ENCODE measurements at regions not wholly inside any gene's neighbourhood (a gene's known extent, or its start where the extent isn't known, plus 50 kb on each side); places are given as distances from the start of the nearest gene placed in this dataset.

GRCh38 chr9:79165020-79165780 lies 406.6 kb upstream of the TLE4 start:
- H3K4me1 ChIP-seq (ENCODE audit: low read length) = peaks cover 5% of the 10 kb centered on the region
- no peaks in the 10 kb centered on the region for H3K79me2 ChIP-seq (ENCODE audit: low read length)
- H3K4me2 ChIP-seq (ENCODE audit: low read length) = no peak overlapping the region
- H2AFZ ChIP-seq (ENCODE audit: low read depth, low read length) = no peak overlapping the region
- no peaks in the 10 kb centered on the region for H3K36me3 ChIP-seq (replicated peaks; ENCODE audit: low read depth, low read length)
- no peaks in the 10 kb centered on the region for H3K9me3 ChIP-seq (ENCODE audit: insufficient read depth, low read length)
- no peak overlapping the region for H3K4me3 ChIP-seq (ENCODE audit: low read length)
- no peaks in the 10 kb centered on the region; the same call in 1 of the 2 replicates for H3K27me3 ChIP-seq (ENCODE audit: low read depth, low read length)
- no peak overlapping the region for H3K27ac ChIP-seq (ENCODE audit: low read length)
- no peak overlapping the region for H3K9ac ChIP-seq (ENCODE audit: low read length)
- no peaks in the 10 kb centered on the region for H4K20me1 ChIP-seq (ENCODE audit: insufficient read depth, low read length)
- TF ChIP-seq CTCF (IDR thresholded peaks at IDR 0.05; ENCODE audit: low read depth, low read length) = no peak
- TF ChIP-seq EZH2phosphoT487 (IDR thresholded peaks at IDR 0.05; ENCODE audit: low read depth) = no peak

- Histone ChIP-seq H3K9me3 (ENCODE audit: insufficient read depth, low read length) (no peaks in the 10 kb centered on the region), H3K4me2 (ENCODE audit: low read length) (no peak overlapping the region), H3K4me3 (ENCODE audit: low read length) (no peak overlapping the region), H4K20me1 (ENCODE audit: insufficient read depth, low read length) (no peaks in the 10 kb centered on the region), H3K79me2 (ENCODE audit: low read length) (no peaks in the 10 kb centered on the region), H2AFZ (ENCODE audit: low read depth, low read length) (no peak overlapping the region), H3K9ac (ENCODE audit: low read length) (no peak overlapping the region), H3K27ac (ENCODE audit: low read length) (no peak overlapping the region), H3K27me3 (ENCODE audit: low read depth, low read length) (no peaks in the 10 kb centered on the region), H3K4me1 (ENCODE audit: low read length) (peaks cover 5% of the 10 kb centered on the region), H3K36me3 (replicated peaks; ENCODE audit: low read depth, low read length) (no peaks in the 10 kb centered on the region)
- no peak for TF ChIP-seq EZH2phosphoT487 (IDR thresholded peaks at IDR 0.05; ENCODE audit: low read depth)
- TF ChIP-seq CTCF (IDR thresholded peaks at IDR 0.05; ENCODE audit: low read depth, low read length) = no peak
Measured at GRCh38 chr9:79166005-79166404, 405.8 kb upstream of the TLE4 start.

- Histone ChIP-seq H3K27me3 (ENCODE audit: low read depth, low read length) (no peaks in the 10 kb centered on the region), H3K9me3 (ENCODE audit: insufficient read depth, low read length) (no peaks in the 10 kb centered on the region), H3K27ac (ENCODE audit: low read length) (no peak overlapping the region), H3K9ac (ENCODE audit: low read length) (no peak overlapping the region), H3K79me2 (ENCODE audit: low read length) (no peaks in the 10 kb centered on the region), H3K36me3 (replicated peaks; ENCODE audit: low read depth, low read length) (no peaks in the 10 kb centered on the region), H3K4me1 (ENCODE audit: low read length) (no peaks in the 10 kb centered on the region), H3K4me2 (ENCODE audit: low read length) (no peak overlapping the region), H3K4me3 (ENCODE audit: low read length) (no peak overlapping the region), H4K20me1 (ENCODE audit: insufficient read depth, low read length) (no peaks in the 10 kb centered on the region), H2AFZ (ENCODE audit: low read depth, low read length) (no peak overlapping the region)
- TF ChIP-seq EZH2phosphoT487 (IDR thresholded peaks at IDR 0.05; ENCODE audit: low read depth) = no peak
- no peak for TF ChIP-seq CTCF (IDR thresholded peaks at IDR 0.05; ENCODE audit: low read depth, low read length)
Measured at GRCh38 chr9:79170643-79171042, 401.1 kb upstream of the TLE4 start.

GRCh38 chr9:79173932-79174331 lies 397.8 kb upstream of the TLE4 start:
- no peaks in the 10 kb centered on the region for H3K79me2 ChIP-seq (ENCODE audit: low read length)
- H3K4me3 ChIP-seq (ENCODE audit: low read length) = no peak overlapping the region
- no peaks in the 10 kb centered on the region for H4K20me1 ChIP-seq (ENCODE audit: insufficient read depth, low read length)
- H3K4me1 ChIP-seq (ENCODE audit: low read length) = 0 out of 2 replicates have a peak, but pooled peaks cover 5% of the 10 kb centered on the region
- no peaks in the 10 kb centered on the region for H3K36me3 ChIP-seq (replicated peaks; ENCODE audit: low read depth, low read length)
- no peaks in the 10 kb centered on the region for H3K27me3 ChIP-seq (ENCODE audit: low read depth, low read length)
- no peak overlapping the region for H3K27ac ChIP-seq (ENCODE audit: low read length)
- TF ChIP-seq CTCF (IDR thresholded peaks at IDR 0.05; ENCODE audit: low read depth, low read length) = no peak
- TF ChIP-seq EZH2phosphoT487 (IDR thresholded peaks at IDR 0.05; ENCODE audit: low read depth) = no peak
- no peak overlapping the region for H3K4me2 ChIP-seq (ENCODE audit: low read length)
- H3K9me3 ChIP-seq (ENCODE audit: insufficient read depth, low read length) = no peaks in the 10 kb centered on the region
- H2AFZ ChIP-seq (ENCODE audit: low read depth, low read length) = no peak overlapping the region
- H3K9ac ChIP-seq (ENCODE audit: low read length) = no peak overlapping the region
